ENCODE measurements at regions not wholly inside any gene's neighbourhood (a gene's known extent, or its start where the extent isn't known, plus 50 kb on each side); places are given as distances from the start of the nearest gene placed in this dataset.

DNA sequence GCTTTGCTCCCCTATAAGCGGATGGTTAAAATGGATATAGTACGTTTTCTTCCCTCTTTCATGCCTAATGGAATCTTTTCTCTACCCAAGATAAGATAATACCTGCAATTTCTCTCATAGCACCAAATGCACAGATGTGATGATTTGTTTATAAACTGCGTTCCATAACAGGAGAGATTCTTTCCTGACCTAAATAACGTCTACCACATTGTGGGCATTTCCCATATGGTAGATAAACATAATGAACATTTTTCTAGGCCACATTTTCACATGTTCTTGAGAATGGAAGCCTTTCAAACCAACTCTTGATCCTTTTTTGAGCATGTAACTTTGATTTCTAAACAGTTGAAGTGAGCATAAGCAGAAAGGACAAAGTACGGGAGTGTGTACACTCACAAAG lies 448.5 kb downstream of the CSNK1G3 start:
- Histone ChIP-seq H3K4me3 (no peak overlapping the region), H3K27ac (ENCODE audit: extremely low read depth, low read depth, low read length) (no peak overlapping the region), H3K4me1 (replicated peaks in 1 of 2; ENCODE audit: control insufficient read depth in 2 of 2, insufficient read depth in 2 of 2, low read length in 2 of 2) (no peaks in the 10 kb centered on the region), H3K27me3 (ENCODE audit: control insufficient read depth in 2 of 2, insufficient read depth in 2 of 2, low read length in 2 of 2) (no peaks in the 10 kb centered on the region), H2AFZ (ENCODE audit: low read depth, low read length) (no peak overlapping the region), H3K4me2 (ENCODE audit: insufficient read depth, low read length) (no peak overlapping the region), H3K79me2 (ENCODE audit: control insufficient read depth, insufficient read depth, low read length) (no peaks in the 10 kb centered on the region), H4K20me1 (replicated peaks; ENCODE audit: control insufficient read depth, insufficient read depth, low read length) (no peaks in the 10 kb centered on the region), H3K9me3 (replicated peaks; ENCODE audit: control insufficient read depth, insufficient read depth, low read depth, low read length) (no peaks in the 10 kb centered on the region), H3K36me3 (ENCODE audit: control insufficient read depth, insufficient read depth, low read length) (no peaks in the 10 kb centered on the region), H3K9ac (ENCODE audit: insufficient read depth in 1 of 2, low read depth in 2 of 2, low read length in 2 of 2) (no peak overlapping the region), H3K9me1 (ENCODE audit: control insufficient read depth, insufficient read depth, low read length) (no peaks in the 10 kb centered on the region)
- POLR2A ChIA-PET: no interaction called here
- 0% methylated on average over 5 of the region's 5 CpGs for WGBS (ENCODE audit: insufficient coverage, low coverage, missing lambda C conversion rate)
- intact Hi-C loops (cut with micrococcal nuclease) (no loop called here), in situ Hi-C loops (cut with MboI) (no loop called here)
- no TSS peak for BruUV-seq (replicated peaks)
- ATAC-seq: no peak
- no peak for FAIRE-seq
- no peak for DNase-seq (ENCODE audit: extremely low read depth in 1 of 4, low spot score in 3 of 4)
- CTCF ChIA-PET (ENCODE audit: low intra/inter-chr PET ratio): no interaction called here
- no peak for TF ChIP-seq KLF6 (CRISPR knock-in tag; IDR thresholded peaks at IDR 0.05; ENCODE audit: borderline replicate concordance)
- TF ChIP-seq PCBP2 (IDR thresholded peaks at IDR 0.05; ENCODE audit: low read depth, low read length, poor library complexity, severe bottlenecking): no peak
- no peak for TF ChIP-seq HSF4 (CRISPR knock-in tag; IDR thresholded peaks at IDR 0.05; ENCODE audit: borderline replicate concordance)
- TF ChIP-seq, protein P1, sequence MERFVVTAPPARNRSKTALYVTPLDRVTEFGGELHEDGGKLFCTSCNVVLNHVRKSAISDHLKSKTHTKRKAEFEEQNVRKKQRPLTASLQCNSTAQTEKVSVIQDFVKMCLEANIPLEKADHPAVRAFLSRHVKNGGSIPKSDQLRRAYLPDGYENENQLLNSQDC (CRISPR knock-in tag; IDR thresholded peaks at IDR 0.05): no peak
- TF ChIP-seq, protein P2, sequence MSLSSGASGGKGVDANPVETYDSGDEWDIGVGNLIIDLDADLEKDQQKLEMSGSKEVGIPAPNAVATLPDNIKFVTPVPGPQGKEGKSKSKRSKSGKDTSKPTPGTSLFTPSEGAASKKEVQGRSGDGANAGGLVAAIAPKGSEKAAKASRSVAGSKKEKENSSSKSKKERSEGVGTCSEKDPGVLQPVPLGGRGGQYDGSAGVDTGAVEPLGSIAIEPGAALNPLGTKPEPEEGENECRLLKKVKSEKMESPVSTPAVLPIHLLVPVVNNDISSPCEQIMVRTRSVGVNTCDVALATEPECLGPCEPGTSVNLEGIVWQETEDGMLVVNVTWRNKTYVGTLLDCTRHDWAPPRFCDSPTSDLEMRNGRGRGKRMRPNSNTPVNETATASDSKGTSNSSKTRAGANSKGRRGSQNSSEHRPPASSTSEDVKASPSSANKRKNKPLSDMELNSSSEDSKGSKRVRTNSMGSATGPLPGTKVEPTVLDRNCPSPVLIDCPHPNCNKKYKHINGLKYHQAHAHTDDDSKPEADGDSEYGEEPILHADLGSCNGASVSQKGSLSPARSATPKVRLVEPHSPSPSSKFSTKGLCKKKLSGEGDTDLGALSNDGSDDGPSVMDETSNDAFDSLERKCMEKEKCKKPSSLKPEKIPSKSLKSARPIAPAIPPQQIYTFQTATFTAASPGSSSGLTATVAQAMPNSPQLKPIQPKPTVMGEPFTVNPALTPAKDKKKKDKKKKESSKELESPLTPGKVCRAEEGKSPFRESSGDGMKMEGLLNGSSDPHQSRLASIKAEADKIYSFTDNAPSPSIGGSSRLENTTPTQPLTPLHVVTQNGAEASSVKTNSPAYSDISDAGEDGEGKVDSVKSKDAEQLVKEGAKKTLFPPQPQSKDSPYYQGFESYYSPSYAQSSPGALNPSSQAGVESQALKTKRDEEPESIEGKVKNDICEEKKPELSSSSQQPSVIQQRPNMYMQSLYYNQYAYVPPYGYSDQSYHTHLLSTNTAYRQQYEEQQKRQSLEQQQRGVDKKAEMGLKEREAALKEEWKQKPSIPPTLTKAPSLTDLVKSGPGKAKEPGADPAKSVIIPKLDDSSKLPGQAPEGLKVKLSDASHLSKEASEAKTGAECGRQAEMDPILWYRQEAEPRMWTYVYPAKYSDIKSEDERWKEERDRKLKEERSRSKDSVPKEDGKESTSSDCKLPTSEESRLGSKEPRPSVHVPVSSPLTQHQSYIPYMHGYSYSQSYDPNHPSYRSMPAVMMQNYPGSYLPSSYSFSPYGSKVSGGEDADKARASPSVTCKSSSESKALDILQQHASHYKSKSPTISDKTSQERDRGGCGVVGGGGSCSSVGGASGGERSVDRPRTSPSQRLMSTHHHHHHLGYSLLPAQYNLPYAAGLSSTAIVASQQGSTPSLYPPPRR (CRISPR knock-in tag; IDR thresholded peaks at IDR 0.05; ENCODE audit: borderline replicate concordance): no peak
- TF ChIP-seq, protein P3, sequence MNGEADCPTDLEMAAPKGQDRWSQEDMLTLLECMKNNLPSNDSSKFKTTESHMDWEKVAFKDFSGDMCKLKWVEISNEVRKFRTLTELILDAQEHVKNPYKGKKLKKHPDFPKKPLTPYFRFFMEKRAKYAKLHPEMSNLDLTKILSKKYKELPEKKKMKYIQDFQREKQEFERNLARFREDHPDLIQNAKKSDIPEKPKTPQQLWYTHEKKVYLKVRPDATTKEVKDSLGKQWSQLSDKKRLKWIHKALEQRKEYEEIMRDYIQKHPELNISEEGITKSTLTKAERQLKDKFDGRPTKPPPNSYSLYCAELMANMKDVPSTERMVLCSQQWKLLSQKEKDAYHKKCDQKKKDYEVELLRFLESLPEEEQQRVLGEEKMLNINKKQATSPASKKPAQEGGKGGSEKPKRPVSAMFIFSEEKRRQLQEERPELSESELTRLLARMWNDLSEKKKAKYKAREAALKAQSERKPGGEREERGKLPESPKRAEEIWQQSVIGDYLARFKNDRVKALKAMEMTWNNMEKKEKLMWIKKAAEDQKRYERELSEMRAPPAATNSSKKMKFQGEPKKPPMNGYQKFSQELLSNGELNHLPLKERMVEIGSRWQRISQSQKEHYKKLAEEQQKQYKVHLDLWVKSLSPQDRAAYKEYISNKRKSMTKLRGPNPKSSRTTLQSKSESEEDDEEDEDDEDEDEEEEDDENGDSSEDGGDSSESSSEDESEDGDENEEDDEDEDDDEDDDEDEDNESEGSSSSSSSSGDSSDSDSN (IDR thresholded peaks at IDR 0.05; ENCODE audit: borderline replicate concordance in 1 of 2, low read depth in 2 of 2, low read length in 2 of 2): no peak
- TF ChIP-seq HNRNPH1 (optimal IDR thresholded peaks at IDR 0.05; ENCODE audit: low read depth, low read length): no peak
- TF ChIP-seq, protein P4, sequence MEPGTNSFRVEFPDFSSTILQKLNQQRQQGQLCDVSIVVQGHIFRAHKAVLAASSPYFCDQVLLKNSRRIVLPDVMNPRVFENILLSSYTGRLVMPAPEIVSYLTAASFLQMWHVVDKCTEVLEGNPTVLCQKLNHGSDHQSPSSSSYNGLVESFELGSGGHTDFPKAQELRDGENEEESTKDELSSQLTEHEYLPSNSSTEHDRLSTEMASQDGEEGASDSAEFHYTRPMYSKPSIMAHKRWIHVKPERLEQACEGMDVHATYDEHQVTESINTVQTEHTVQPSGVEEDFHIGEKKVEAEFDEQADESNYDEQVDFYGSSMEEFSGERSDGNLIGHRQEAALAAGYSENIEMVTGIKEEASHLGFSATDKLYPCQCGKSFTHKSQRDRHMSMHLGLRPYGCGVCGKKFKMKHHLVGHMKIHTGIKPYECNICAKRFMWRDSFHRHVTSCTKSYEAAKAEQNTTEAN (CRISPR knock-in tag; IDR thresholded peaks at IDR 0.05): no peak
- no peak for TF ChIP-seq ZNF644 (tag; IDR thresholded peaks at IDR 0.05; ENCODE audit: low read depth)
- TF ChIP-seq, protein P5, sequence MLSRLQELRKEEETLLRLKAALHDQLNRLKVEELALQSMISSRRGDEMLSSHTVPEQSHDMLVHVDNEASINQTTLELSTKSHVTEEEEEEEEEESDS (CRISPR knock-in tag; IDR thresholded peaks at IDR 0.05): no peak

Measured in K562 (cell line).